ENCODE measurements at regions not wholly inside any gene's neighbourhood (a gene's known extent, or its start where the extent isn't known, plus 50 kb on each side); places are given as distances from the start of the nearest gene placed in this dataset.

- no peaks in the 10 kb centered on the region for H3K27me3 ChIP-seq (ENCODE audit: insufficient read depth, low read length)
- intact Hi-C loops (cut with micrococcal nuclease), result no loop called here
- peaks cover 0 to 6% of the 10 kb centered on the region in 2 experiments; a peak in 1 of 4 replicates for H3K9me3 ChIP-seq (ENCODE audit: control insufficient read depth in 1 of 2, insufficient read depth in 1 of 2, low read depth in 1 of 2, low read length in 2 of 2)
- no peak overlapping the region for H3K4me2 ChIP-seq (ENCODE audit: low read length)
- CTCF ChIA-PET, result no interaction called here
- H3K36me3 ChIP-seq (ENCODE audit: control insufficient read depth in 1 of 2, insufficient read depth in 2 of 2, low read length in 2 of 2), result peaks cover 0 to 21% of the 10 kb centered on the region in 2 experiments; a peak in 1 of 4 replicates
- DNase-seq (ENCODE audit: low read depth, low spot score), result no peak
- peak; percentile 10 for TF ChIP-seq TCF7L2 (IDR thresholded peaks at IDR 0.05; ENCODE audit: borderline replicate concordance, extremely low read depth, insufficient read depth, insufficient read length)
- no peak for TF ChIP-seq MAX (IDR thresholded peaks at IDR 0.05)
- no peak for TF ChIP-seq YY1 (IDR thresholded peaks at IDR 0.05; ENCODE audit: extremely low read depth, insufficient replicate concordance, low read depth, low read length)
- TF ChIP-seq CTCF (IDR thresholded peaks at IDR 0.05 in 2 of 3, conservative IDR thresholded peaks at IDR 0.05 in 1 of 3; ENCODE audit: borderline replicate concordance in 1 of 3, insufficient read depth in 1 of 3, low read depth in 2 of 3, low read length in 2 of 3), result no peak
- TF ChIP-seq ZNF274 (IDR thresholded peaks at IDR 0.05; ENCODE audit: low read depth, low read length), result no peak
- TF ChIP-seq, protein P1, sequence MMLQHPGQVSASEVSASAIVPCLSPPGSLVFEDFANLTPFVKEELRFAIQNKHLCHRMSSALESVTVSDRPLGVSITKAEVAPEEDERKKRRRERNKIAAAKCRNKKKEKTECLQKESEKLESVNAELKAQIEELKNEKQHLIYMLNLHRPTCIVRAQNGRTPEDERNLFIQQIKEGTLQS (IDR thresholded peaks at IDR 0.05), result no peak
- TF ChIP-seq EZH2phosphoT487 (IDR thresholded peaks at IDR 0.05; ENCODE audit: borderline replicate concordance), result no peak
- peak overlapping the region; percentile 88 for H3K27ac ChIP-seq (ENCODE audit: low read depth, low read length)
- POLR2A ChIA-PET, result interaction anchor here (0.9 to 4.3 kb wide), 4 partner anchors 10 to 125 kb away, joined by 3 to 41 read pairs (median 6); no protein-coding TSS in a partner anchor
- BruUV-seq (replicated peaks), result no TSS peak
- RAD21 ChIA-PET (ENCODE audit: low non-redundant PET in 1 of 2, low total read pairs in 2 of 2, uncharacterized antibody in 2 of 2, unreplicated experiment in 2 of 2), result no interaction called here
- no peak overlapping the region for H3K4me3 ChIP-seq (replicated peaks in 1 of 2; ENCODE audit: low read depth in 1 of 2, low read length in 2 of 2)
- H3K79me2 ChIP-seq (ENCODE audit: insufficient read depth, low read length), result no peaks in the 10 kb centered on the region
- H2AFZ ChIP-seq (ENCODE audit: low read depth, low read length, poor library complexity, severe bottlenecking), result no peak overlapping the region
- H3K4me1 ChIP-seq (ENCODE audit: control insufficient read depth in 1 of 2, insufficient read depth in 2 of 2, low read length in 2 of 2), result peaks cover 63 to 77% of the 10 kb centered on the region in 2 experiments
- no peak for ATAC-seq
- no peaks in the 10 kb centered on the region for H4K20me1 ChIP-seq (ENCODE audit: insufficient read depth)
- H3K9ac ChIP-seq (ENCODE audit: low read length), result no peak overlapping the region
- H3K9me2 ChIP-seq (ENCODE audit: insufficient read depth), result no peaks in the 10 kb centered on the region
These were observed 79.2 kb upstream of the HS3ST1 start for GRCh38 chr4:11507920-11508319.
